ENCODE measurements at regions not wholly inside any gene's neighbourhood (a gene's known extent, or its start where the extent isn't known, plus 50 kb on each side); places are given as distances from the start of the nearest gene placed in this dataset.
"Not testable (repeated sequence)": the region's sequence is repeated elsewhere in the genome, so short reads cannot be mapped to it uniquely, and the experiment has no call there.

- no peak for DNase-seq (ENCODE audit: low spot score)
- in situ Hi-C loops (cut with HindIII; ENCODE audit: low sequenced_read_pairs) = no loop called here
Measured at GRCh38 chr15:77867266-77868047, 210.1 kb downstream of the TBC1D2B start.

DNA sequence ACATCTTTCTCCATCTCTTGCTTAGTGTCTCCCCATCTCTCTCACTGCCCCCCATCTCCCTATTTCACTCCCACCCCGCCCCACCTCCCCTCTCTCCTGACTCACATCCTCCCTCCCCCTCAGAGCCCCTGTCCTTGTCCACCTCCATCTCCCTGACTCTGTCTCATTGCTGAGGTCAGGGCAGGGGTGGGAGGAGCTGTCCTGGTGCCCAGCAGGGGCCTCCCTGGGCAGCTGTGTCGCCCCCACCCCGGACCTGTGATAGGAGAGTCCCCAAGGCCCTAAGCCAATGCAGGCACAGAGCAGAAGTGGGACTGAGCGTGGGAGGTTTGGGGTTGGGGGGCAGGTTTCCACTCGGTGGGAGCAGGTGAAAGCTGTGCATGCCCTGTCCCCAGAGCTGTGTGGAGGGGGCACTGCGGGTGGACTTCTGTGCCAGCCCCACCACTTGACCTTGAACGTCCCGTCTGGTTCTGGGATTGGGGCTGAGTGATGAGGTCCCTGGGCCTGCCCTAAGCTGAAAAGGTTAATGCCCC, 210.8 kb downstream of the TBC1D2B start:
- no peak for DNase-seq (ENCODE audit: low spot score)
- in situ Hi-C loops (cut with HindIII; ENCODE audit: low sequenced_read_pairs) = no loop called here

- DNase-seq (ENCODE audit: low spot score) = no peak
- in situ Hi-C loops (cut with HindIII; ENCODE audit: low sequenced_read_pairs) = no loop called here
Measured at GRCh38 chr15:77866186-77866585, 211.3 kb downstream of the TBC1D2B start.

DNA sequence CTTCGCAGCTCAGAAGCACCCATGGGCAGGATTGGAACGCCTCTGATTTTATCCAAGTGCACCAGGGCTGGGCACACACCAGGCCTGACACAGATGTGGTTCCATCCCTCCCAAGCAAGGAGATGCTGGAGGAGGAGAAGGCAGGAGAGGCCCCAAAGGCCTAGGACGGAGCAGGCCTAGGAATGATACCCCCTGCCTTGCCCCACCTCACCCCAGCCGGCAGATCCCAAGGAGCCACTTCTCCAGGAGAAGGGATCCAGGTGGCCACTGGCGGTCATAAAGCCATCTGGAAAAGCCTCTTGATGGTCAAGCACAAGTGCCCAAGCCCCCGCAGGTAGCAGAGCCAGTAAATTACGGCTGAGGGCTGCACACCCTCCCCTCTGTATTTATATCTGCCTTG, 211.8 kb downstream of the TBC1D2B start:
- DNase-seq (ENCODE audit: low spot score) = no peak

GRCh38 chr15:77865106-77865610, 212.4 kb downstream of the TBC1D2B start:
- in situ Hi-C loops (cut with HindIII; ENCODE audit: low sequenced_read_pairs) = no loop called here
- DNase-seq (ENCODE audit: low spot score) = no peak

More for the DNA sequence above, 211.8 kb downstream of the TBC1D2B start:
- in situ Hi-C loops (cut with HindIII; ENCODE audit: low sequenced_read_pairs) = no loop called here

- in situ Hi-C loops (cut with HindIII; ENCODE audit: low sequenced_read_pairs) = no loop called here
- DNase-seq (ENCODE audit: low spot score) = no peak
Measured at GRCh38 chr15:77864211-77865105, 213.1 kb downstream of the TBC1D2B start.

DNA sequence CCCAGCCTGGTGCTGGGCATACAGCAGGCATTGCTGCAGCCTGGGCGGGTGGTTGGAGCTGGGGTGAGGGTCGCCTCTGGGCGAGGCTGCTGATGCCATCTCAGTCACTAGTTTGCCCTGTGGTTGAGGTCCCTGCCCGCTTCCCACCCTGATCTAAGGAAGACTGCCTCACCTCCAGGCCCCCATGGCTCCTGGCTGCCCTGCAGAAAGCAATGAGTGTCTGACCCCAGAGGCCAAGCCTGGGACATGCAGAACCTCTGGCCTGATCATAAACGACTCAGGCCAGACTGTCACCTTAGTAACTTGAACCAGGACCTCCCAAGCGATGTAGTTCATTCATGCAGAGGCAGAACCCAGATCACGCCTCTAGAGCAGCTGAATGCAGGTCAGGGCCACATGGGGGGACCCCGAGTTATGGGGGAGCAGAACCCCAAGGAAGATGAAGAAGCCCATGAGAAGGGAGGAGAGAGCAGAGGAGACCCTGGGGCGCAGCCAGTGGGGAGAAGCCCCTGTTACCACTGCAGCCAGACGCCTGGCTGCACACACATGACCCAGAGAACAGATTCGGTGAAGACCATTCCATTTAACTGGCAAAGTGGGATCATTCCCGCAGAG, 213.9 kb downstream of the TBC1D2B start:
- DNase-seq (ENCODE audit: low spot score) = no peak
- in situ Hi-C loops (cut with HindIII; ENCODE audit: low sequenced_read_pairs) = no loop called here

GRCh38 chr15:77862651-77863104, 214.8 kb downstream of the TBC1D2B start:
- no peak for DNase-seq (ENCODE audit: low spot score)

DNA sequence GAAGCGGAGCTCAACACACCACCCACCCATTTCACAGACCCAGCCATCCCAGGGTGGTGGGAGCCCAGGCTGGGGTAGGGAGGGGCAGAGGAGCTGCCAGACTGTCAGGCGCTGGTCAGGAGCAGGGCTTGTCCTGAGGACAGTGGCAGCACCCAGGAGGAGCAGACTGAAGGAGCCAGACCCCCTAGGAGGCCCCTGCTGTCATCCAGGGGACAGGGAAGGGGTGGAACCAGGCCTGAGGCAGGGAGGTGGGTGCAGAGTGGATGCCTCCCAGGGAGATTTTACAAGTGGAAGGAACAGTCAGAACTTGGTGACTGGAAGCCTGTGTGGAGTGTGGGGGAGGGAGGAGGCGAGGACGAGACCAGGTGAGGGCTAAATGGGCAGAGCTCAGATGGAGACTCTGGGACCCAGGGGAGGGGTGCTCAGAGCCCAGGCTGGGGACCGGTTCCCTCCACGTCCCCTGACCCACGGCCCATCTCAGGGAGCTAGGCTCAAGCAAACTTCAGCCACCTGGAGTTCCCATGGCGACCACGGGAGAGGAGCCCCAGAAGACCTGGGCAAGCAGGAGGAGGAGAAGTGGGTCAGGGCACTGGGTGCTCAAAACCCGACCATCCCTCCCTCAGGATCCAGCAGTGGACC, 215.4 kb downstream of the TBC1D2B start:
- in situ Hi-C loops (cut with HindIII; ENCODE audit: low sequenced_read_pairs); DNase-seq (ENCODE audit: low spot score): not testable (repeated sequence)

More at GRCh38 chr15:77862651-77863104, 214.8 kb downstream of the TBC1D2B start:
- in situ Hi-C loops (cut with HindIII; ENCODE audit: low sequenced_read_pairs) = no loop called here

DNA sequence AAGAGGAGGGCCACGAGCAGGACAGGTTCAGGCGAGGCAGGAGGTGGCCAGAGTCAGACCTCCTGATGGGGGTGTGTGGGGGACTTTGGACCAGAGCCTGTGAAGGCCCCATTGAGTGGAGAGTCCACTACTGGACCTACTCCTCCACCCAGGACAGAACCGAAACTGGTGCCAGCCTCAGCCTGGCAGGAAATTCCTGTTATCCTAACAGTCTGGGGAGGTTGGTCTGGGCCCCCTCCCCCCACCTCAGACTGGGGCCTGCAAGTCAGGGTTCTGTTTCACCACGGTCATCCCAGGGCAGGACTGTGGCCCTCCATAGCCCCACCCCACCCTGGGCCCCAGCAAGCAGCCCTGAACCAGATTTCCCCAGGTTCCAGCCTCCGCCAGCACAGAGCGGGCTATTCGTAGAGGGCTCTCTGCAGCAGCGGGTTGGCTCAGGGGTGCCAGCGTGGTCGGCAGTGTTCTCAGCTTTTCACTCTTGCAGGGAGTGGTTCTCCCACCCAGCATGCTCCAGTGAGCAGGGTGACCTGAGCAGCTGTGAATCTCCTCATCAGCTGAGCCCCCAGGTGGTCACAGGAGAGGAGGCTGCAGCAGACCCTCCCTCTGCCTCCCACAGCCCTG, 217.3 kb downstream of the TBC1D2B start:
- DNase-seq (ENCODE audit: low spot score) = no peak
- in situ Hi-C loops (cut with HindIII; ENCODE audit: low sequenced_read_pairs) = no loop called here

- in situ Hi-C loops (cut with HindIII; ENCODE audit: low sequenced_read_pairs) = no loop called here
- DNase-seq (ENCODE audit: low spot score) = peak; percentile 28
Measured at GRCh38 chr15:77859491-77860060, 217.9 kb downstream of the TBC1D2B start.

- in situ Hi-C loops (cut with HindIII; ENCODE audit: low sequenced_read_pairs) = no loop called here
Measured at GRCh38 chr15:77858792-77859490, 218.6 kb downstream of the TBC1D2B start.

DNA sequence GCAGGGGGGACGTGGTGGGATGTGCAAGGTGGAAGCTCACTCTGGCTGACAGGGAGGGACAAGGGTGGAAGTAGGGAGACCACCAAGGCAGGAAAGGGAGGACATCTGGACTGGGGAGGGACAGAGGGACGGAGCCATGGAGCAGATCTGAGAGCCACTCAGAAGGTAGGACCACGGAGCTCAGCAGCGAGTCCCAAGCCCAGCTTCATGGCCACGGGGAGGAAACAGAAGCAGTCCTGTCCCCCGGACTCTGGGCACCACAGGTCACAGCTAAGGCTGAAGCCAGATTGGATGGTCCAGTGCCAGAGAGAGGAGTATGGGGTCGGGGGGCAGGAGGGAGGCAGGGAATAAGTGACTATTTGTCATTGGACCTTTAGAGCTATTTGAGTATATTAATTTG, 220.1 kb downstream of the TBC1D2B start:
- DNase-seq (ENCODE audit: low spot score) = no peak
- in situ Hi-C loops (cut with HindIII; ENCODE audit: low sequenced_read_pairs) = no loop called here

More at GRCh38 chr15:77858792-77859490, 218.6 kb downstream of the TBC1D2B start:
- no peak for DNase-seq (ENCODE audit: low spot score)

- no peak for DNase-seq (ENCODE audit: low spot score)
Measured at GRCh38 chr15:77856705-77857346, 220.7 kb downstream of the TBC1D2B start.

GRCh38 chr15:77855871-77856270, 221.6 kb downstream of the TBC1D2B start:
- in situ Hi-C loops (cut with HindIII; ENCODE audit: low sequenced_read_pairs) = no loop called here
- DNase-seq (ENCODE audit: low spot score) = no peak

More at GRCh38 chr15:77856705-77857346, 220.7 kb downstream of the TBC1D2B start:
- in situ Hi-C loops (cut with HindIII; ENCODE audit: low sequenced_read_pairs) = no loop called here

GRCh38 chr15:77854980-77855379, 222.3 kb upstream of the LINGO1 start:
- in situ Hi-C loops (cut with HindIII; ENCODE audit: low sequenced_read_pairs) = no loop called here

GRCh38 chr15:77853910-77854309, 221.2 kb upstream of the LINGO1 start:
- DNase-seq (ENCODE audit: low spot score) = no peak
- in situ Hi-C loops (cut with HindIII; ENCODE audit: low sequenced_read_pairs) = no loop called here

More at GRCh38 chr15:77854980-77855379, 222.3 kb upstream of the LINGO1 start:
- no peak for DNase-seq (ENCODE audit: low spot score)

Measured in G401 (cell line).